ENCODE measurements at regions not wholly inside any gene's neighbourhood (a gene's known extent, or its start where the extent isn't known, plus 50 kb on each side); places are given as distances from the start of the nearest gene placed in this dataset.
"Not testable (repeated sequence)": the region's sequence is repeated elsewhere in the genome, so short reads cannot be mapped to it uniquely, and the experiment has no call there.

- Histone ChIP-seq H3K79me2 (ENCODE audit: insufficient read depth, low read length) (no peaks in the 10 kb centered on the region), H3K27ac (ENCODE audit: low read length) (no peak overlapping the region), H3K27me3 (ENCODE audit: insufficient read depth, low read length, poor library complexity) (peaks cover 20% of the 10 kb centered on the region), H3K9ac (ENCODE audit: low read depth, low read length) (no peak overlapping the region), H3K4me3 (ENCODE audit: low read depth in 1 of 2, low read length in 2 of 2) (no peak overlapping the region), H3K9me3 (ENCODE audit: insufficient read depth, low read length, severe bottlenecking) (no peaks in the 10 kb centered on the region), H2AFZ (ENCODE audit: low read depth, low read length) (no peak overlapping the region), H4K20me1 (ENCODE audit: insufficient read depth, low read length) (no peaks in the 10 kb centered on the region), H3K4me1 (ENCODE audit: insufficient read depth, low read length) (no peaks in the 10 kb centered on the region), H3K36me3 (ENCODE audit: insufficient read depth, low read length) (no peaks in the 10 kb centered on the region), H3K4me2 (ENCODE audit: insufficient read depth, low read length) (no peak overlapping the region)
- TF ChIP-seq CTCF (IDR thresholded peaks at IDR 0.05; ENCODE audit: borderline replicate concordance, extremely low read depth, low read length, poor library complexity, severe bottlenecking) (no peak), EZH2 (IDR thresholded peaks at IDR 0.05; ENCODE audit: borderline replicate concordance, low read depth, low read length, severe bottlenecking) (no peak)
- no peak for DNase-seq
- no peak for ATAC-seq (ENCODE audit: insufficient read depth, low read depth)
Observed at GRCh38 chr10:71099731-71100361, 112.5 kb upstream of the UNC5B start.

GRCh38 chr10:71103961-71104360 is 108.4 kb upstream of the UNC5B start:
- Histone ChIP-seq H3K9ac (ENCODE audit: low read depth, low read length) (no peak overlapping the region), H3K27me3 (ENCODE audit: insufficient read depth, low read length, poor library complexity) (peaks cover 20% of the 10 kb centered on the region), H3K4me2 (ENCODE audit: insufficient read depth, low read length) (no peak overlapping the region), H3K4me3 (ENCODE audit: low read depth in 1 of 2, low read length in 2 of 2) (no peak overlapping the region), H3K79me2 (ENCODE audit: insufficient read depth, low read length) (no peaks in the 10 kb centered on the region), H4K20me1 (ENCODE audit: insufficient read depth, low read length) (no peaks in the 10 kb centered on the region), H3K27ac (ENCODE audit: low read length) (no peak overlapping the region), H2AFZ (ENCODE audit: low read depth, low read length) (no peak overlapping the region), H3K4me1 (ENCODE audit: insufficient read depth, low read length) (no peaks in the 10 kb centered on the region), H3K36me3 (ENCODE audit: insufficient read depth, low read length) (no peaks in the 10 kb centered on the region), H3K9me3 (ENCODE audit: insufficient read depth, low read length, severe bottlenecking) (no peaks in the 10 kb centered on the region)
- TF ChIP-seq CTCF (IDR thresholded peaks at IDR 0.05; ENCODE audit: borderline replicate concordance, extremely low read depth, low read length, poor library complexity, severe bottlenecking) (no peak), EZH2 (IDR thresholded peaks at IDR 0.05; ENCODE audit: borderline replicate concordance, low read depth, low read length, severe bottlenecking) (no peak)
- ATAC-seq (ENCODE audit: insufficient read depth, low read depth) (no peak), DNase-seq (no peak)

- H3K27me3 ChIP-seq (ENCODE audit: insufficient read depth, low read length, poor library complexity): peaks cover 15% of the 10 kb centered on the region
- not testable (repeated sequence) for H3K4me3 ChIP-seq (ENCODE audit: low read depth in 1 of 2, low read length in 2 of 2); H3K79me2 ChIP-seq (ENCODE audit: insufficient read depth, low read length); H3K36me3 ChIP-seq (ENCODE audit: insufficient read depth, low read length); H2AFZ ChIP-seq (ENCODE audit: low read depth, low read length); H3K4me2 ChIP-seq (ENCODE audit: insufficient read depth, low read length); DNase-seq; H4K20me1 ChIP-seq (ENCODE audit: insufficient read depth, low read length); H3K9me3 ChIP-seq (ENCODE audit: insufficient read depth, low read length, severe bottlenecking); H3K9ac ChIP-seq (ENCODE audit: low read depth, low read length); H3K27ac ChIP-seq (ENCODE audit: low read length); H3K4me1 ChIP-seq (ENCODE audit: insufficient read depth, low read length); ATAC-seq (ENCODE audit: insufficient read depth, low read depth)
Observed at GRCh38 chr10:71106151-71106550, 106.2 kb upstream of the UNC5B start.

DNA sequence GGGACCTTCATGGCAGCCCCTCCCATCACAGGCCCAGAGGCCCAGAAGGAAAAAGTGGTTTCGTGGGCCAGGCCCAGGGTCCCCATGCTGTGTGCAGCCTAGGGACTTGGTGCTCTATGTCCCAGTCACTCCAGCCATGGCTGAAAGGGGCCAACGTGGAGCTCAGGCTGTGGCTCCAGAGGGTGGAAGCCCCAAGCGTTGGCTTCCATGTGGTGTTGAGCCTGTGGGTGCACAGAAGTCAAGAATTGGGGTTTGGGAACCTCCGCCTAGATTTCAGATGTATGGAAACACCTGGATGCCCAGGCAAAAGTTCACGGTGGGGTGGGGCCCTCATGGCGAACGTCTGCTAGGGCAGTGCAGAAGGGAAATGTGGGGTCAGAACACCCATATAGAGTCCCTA is 105.3 kb upstream of the UNC5B start:
- H3K27me3 ChIP-seq (ENCODE audit: insufficient read depth, low read length, poor library complexity): peaks cover 14% of the 10 kb centered on the region
- not testable (repeated sequence) for H3K79me2 ChIP-seq (ENCODE audit: insufficient read depth, low read length); ATAC-seq (ENCODE audit: insufficient read depth, low read depth); H3K9me3 ChIP-seq (ENCODE audit: insufficient read depth, low read length, severe bottlenecking); DNase-seq; H4K20me1 ChIP-seq (ENCODE audit: insufficient read depth, low read length); H3K9ac ChIP-seq (ENCODE audit: low read depth, low read length); H3K4me1 ChIP-seq (ENCODE audit: insufficient read depth, low read length); H3K27ac ChIP-seq (ENCODE audit: low read length); H3K36me3 ChIP-seq (ENCODE audit: insufficient read depth, low read length); H2AFZ ChIP-seq (ENCODE audit: low read depth, low read length); H3K4me2 ChIP-seq (ENCODE audit: insufficient read depth, low read length); H3K4me3 ChIP-seq (ENCODE audit: low read depth in 1 of 2, low read length in 2 of 2)

DNA sequence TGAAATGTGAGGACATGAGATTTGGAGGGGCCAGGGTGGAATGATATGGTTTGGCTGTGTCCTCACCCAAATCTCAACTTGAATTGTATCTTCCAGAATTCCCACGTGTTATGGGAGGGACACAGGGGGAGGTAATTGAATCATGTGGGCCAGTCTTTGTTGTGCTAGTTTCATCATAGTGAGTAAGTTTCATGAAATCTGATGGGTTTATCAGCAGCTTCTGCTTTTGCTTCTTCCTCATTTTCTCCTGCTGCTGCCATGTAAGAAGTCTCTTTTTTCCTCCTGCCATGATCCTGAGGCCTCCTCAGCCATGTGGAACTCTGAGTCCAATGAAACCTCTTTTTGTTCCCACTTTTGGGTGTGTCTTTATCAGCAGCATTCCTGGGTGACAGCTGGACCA is 104.3 kb upstream of the UNC5B start:
- not testable (repeated sequence) for H4K20me1 ChIP-seq (ENCODE audit: insufficient read depth, low read length); H3K9me3 ChIP-seq (ENCODE audit: insufficient read depth, low read length, severe bottlenecking); H3K9ac ChIP-seq (ENCODE audit: low read depth, low read length); H3K27ac ChIP-seq (ENCODE audit: low read length); H3K36me3 ChIP-seq (ENCODE audit: insufficient read depth, low read length); H3K4me2 ChIP-seq (ENCODE audit: insufficient read depth, low read length); H3K79me2 ChIP-seq (ENCODE audit: insufficient read depth, low read length); DNase-seq; H2AFZ ChIP-seq (ENCODE audit: low read depth, low read length); H3K4me3 ChIP-seq (ENCODE audit: low read depth in 1 of 2, low read length in 2 of 2); ATAC-seq (ENCODE audit: insufficient read depth, low read depth); H3K4me1 ChIP-seq (ENCODE audit: insufficient read depth, low read length)
- peaks cover 11% of the 10 kb centered on the region for H3K27me3 ChIP-seq (ENCODE audit: insufficient read depth, low read length, poor library complexity)
